Stimulated activated naive B cell treated with anti-CD40 and anti-IgM and Interleukin-4, amounts not matched to agents 10 μg/mL and 1 μg/mL and 100 μg/mL, for 72 hours (primary cell): ENCODE measurements at regions not wholly inside any gene's neighbourhood (a gene's known extent, or its start where the extent isn't known, plus 50 kb on each side); places are given as distances from the start of the nearest gene placed in this dataset.

Source experiments
- ATAC-seq, 2 donors: fragments of 150-1000 bp; cut with Tn5 transposase; replicated peaks; 2 replicates each; pipeline ENCODE4 v1.10.0; 2021; ENCODE audit warnings: moderate library complexity in 1 of 2
- DNase-seq: peaks from one replicate; pipeline ENCODE4 v3.0.0; 2021
- H3K27ac Mint-ChIP-seq: one replicate; pipeline ENCODE4 v1.8.0; 2022; ENCODE audit warnings: mild to moderate bottlenecking, mixed read lengths
- H3K27me3 Mint-ChIP-seq, 2 donors: one replicate each; pipeline ENCODE4 v1.8.0; 2022; ENCODE audit warnings: mixed read lengths in 2 of 2
- H3K36me3 Mint-ChIP-seq, 2 donors: one replicate each; pipeline ENCODE4 v1.8.0; 2022; ENCODE audit warnings: mixed read lengths in 2 of 2, mild to moderate bottlenecking in 1 of 2
- H3K4me1 Mint-ChIP-seq, 2 donors: one replicate each; pipeline ENCODE4 v1.8.0; 2022; ENCODE audit warnings: mixed read lengths in 2 of 2, mild to moderate bottlenecking in 1 of 2
- H3K4me3 Mint-ChIP-seq, 2 donors: one replicate each; pipeline ENCODE4 v1.8.0; 2022; ENCODE audit warnings: mild to moderate bottlenecking in 2 of 2, mixed read lengths in 2 of 2, moderate library complexity in 1 of 2
- H3K9me3 Mint-ChIP-seq, 2 donors: one replicate each; pipeline ENCODE4 v1.8.0; 2022; ENCODE audit warnings: mixed read lengths in 2 of 2, mild to moderate bottlenecking in 1 of 2

GRCh38 chr3:154795582-154795981 is 284.5 kb upstream of the MME start:
- no peaks in the 10 kb centered on the region for H3K27me3 Mint-ChIP-seq
- DNase-seq, result no peak
- H3K27ac Mint-ChIP-seq, result no peak overlapping the region
- H3K9me3 Mint-ChIP-seq, result no peaks in the 10 kb centered on the region
- peaks cover 3 to 7% of the 10 kb centered on the region in 2 donors for H3K4me1 Mint-ChIP-seq
- H3K4me3 Mint-ChIP-seq, result no peak overlapping the region
- H3K36me3 Mint-ChIP-seq, result no peaks in the 10 kb centered on the region
- no peak for ATAC-seq

GRCh38 chr3:154794814-154795445 is 285.2 kb upstream of the MME start:
- Mint-ChIP-seq H3K27me3 (no peaks in the 10 kb centered on the region), H3K27ac (no peak overlapping the region)
- DNase-seq, result no peak

GRCh38 chr3:154794391-154794790 is 285.7 kb upstream of the MME start:
- Mint-ChIP-seq H3K27ac (no peak overlapping the region), H3K4me1 (peaks cover 3 to 7% of the 10 kb centered on the region in 2 donors), H3K4me3 (no peak overlapping the region), H3K36me3 (no peaks in the 10 kb centered on the region), H3K9me3 (no peaks in the 10 kb centered on the region), H3K27me3 (no peaks in the 10 kb centered on the region)
- no peak for ATAC-seq
- DNase-seq, result no peak

More at GRCh38 chr3:154794814-154795445, 285.2 kb upstream of the MME start:
- Mint-ChIP-seq H3K4me1 (peaks cover 3 to 7% of the 10 kb centered on the region in 2 donors), H3K36me3 (no peaks in the 10 kb centered on the region), H3K4me3 (no peak overlapping the region), H3K9me3 (no peaks in the 10 kb centered on the region)
- no peak for ATAC-seq

- DNase-seq (no peak), ATAC-seq (no peak)
- no peaks in the 10 kb centered on the region for H3K27me3 Mint-ChIP-seq
- no peak overlapping the region for H3K27ac Mint-ChIP-seq
- H3K9me3 Mint-ChIP-seq, result no peaks in the 10 kb centered on the region
- H3K4me3 Mint-ChIP-seq, result no peak overlapping the region
- H3K4me1 Mint-ChIP-seq, result peaks cover 3 to 7% of the 10 kb centered on the region in 2 donors
- H3K36me3 Mint-ChIP-seq, result no peaks in the 10 kb centered on the region
These were observed 287.3 kb upstream of the MME start for GRCh38 chr3:154792828-154793227.

- Mint-ChIP-seq H3K4me3 (no peak overlapping the region), H3K36me3 (no peaks in the 10 kb centered on the region), H3K4me1 (peaks cover 3 to 7% of the 10 kb centered on the region in 2 donors), H3K27me3 (no peaks in the 10 kb centered on the region), H3K9me3 (no peaks in the 10 kb centered on the region), H3K27ac (no peak overlapping the region)
- ATAC-seq (no peak), DNase-seq (no peak)
These were observed 288.5 kb upstream of the MME start for GRCh38 chr3:154791611-154792010.

GRCh38 chr3:154786724-154787123 is 293.4 kb upstream of the MME start:
- no peak for DNase-seq
- Mint-ChIP-seq H3K27ac (no peak overlapping the region), H3K27me3 (no peaks in the 10 kb centered on the region), H3K9me3 (no peaks in the 10 kb centered on the region), H3K4me3 (no peak overlapping the region), H3K4me1 (no peaks in the 10 kb centered on the region), H3K36me3 (no peaks in the 10 kb centered on the region)
- no peak for ATAC-seq

- Mint-ChIP-seq H3K27ac (no peak overlapping the region), H3K4me1 (no peaks in the 10 kb centered on the region), H3K4me3 (no peak overlapping the region), H3K27me3 (no peaks in the 10 kb centered on the region), H3K36me3 (no peaks in the 10 kb centered on the region), H3K9me3 (no peaks in the 10 kb centered on the region)
- DNase-seq, result no peak
- ATAC-seq, result no peak
These were observed 296.6 kb upstream of the MME start for GRCh38 chr3:154783521-154783931.

GRCh38 chr3:154783061-154783460 is 297.1 kb upstream of the MME start:
- H3K4me1 Mint-ChIP-seq, result no peaks in the 10 kb centered on the region
- DNase-seq (no peak), ATAC-seq (no peak)
- no peaks in the 10 kb centered on the region for H3K36me3 Mint-ChIP-seq
- no peaks in the 10 kb centered on the region for H3K9me3 Mint-ChIP-seq
- H3K27me3 Mint-ChIP-seq, result no peaks in the 10 kb centered on the region
- no peak overlapping the region for H3K4me3 Mint-ChIP-seq
- no peak overlapping the region for H3K27ac Mint-ChIP-seq

- H3K36me3 Mint-ChIP-seq, result no peaks in the 10 kb centered on the region
- H3K4me1 Mint-ChIP-seq, result no peaks in the 10 kb centered on the region
- H3K9me3 Mint-ChIP-seq, result no peaks in the 10 kb centered on the region
- H3K4me3 Mint-ChIP-seq, result no peak overlapping the region
- no peak overlapping the region for H3K27ac Mint-ChIP-seq
- ATAC-seq (no peak), DNase-seq (no peak)
- H3K27me3 Mint-ChIP-seq, result no peaks in the 10 kb centered on the region
These were observed 298.0 kb upstream of the MME start for GRCh38 chr3:154782151-154782550.

GRCh38 chr3:154781595-154781994 is 298.5 kb upstream of the MME start:
- Mint-ChIP-seq H3K27ac (no peak overlapping the region), H3K4me3 (no peak overlapping the region), H3K27me3 (no peaks in the 10 kb centered on the region), H3K9me3 (no peaks in the 10 kb centered on the region), H3K4me1 (no peaks in the 10 kb centered on the region), H3K36me3 (no peaks in the 10 kb centered on the region)
- ATAC-seq (no peak), DNase-seq (no peak)

- Mint-ChIP-seq H3K9me3 (no peaks in the 10 kb centered on the region), H3K27ac (no peak overlapping the region)
- ATAC-seq, result no peak
These were observed 299.9 kb upstream of the MME start for GRCh38 chr3:154780263-154780662.

GRCh38 chr3:154779571-154779970 is 300.5 kb upstream of the MME start:
- H3K27ac Mint-ChIP-seq, result no peak overlapping the region
- DNase-seq (no peak), ATAC-seq (no peak)
- no peaks in the 10 kb centered on the region for H3K4me1 Mint-ChIP-seq
- no peaks in the 10 kb centered on the region for H3K9me3 Mint-ChIP-seq
- H3K36me3 Mint-ChIP-seq, result no peaks in the 10 kb centered on the region
- H3K27me3 Mint-ChIP-seq, result peaks cover 0 to 3% of the 10 kb centered on the region in 2 donors
- H3K4me3 Mint-ChIP-seq, result no peak overlapping the region

More at GRCh38 chr3:154780263-154780662, 299.9 kb upstream of the MME start:
- H3K4me3 Mint-ChIP-seq, result no peak overlapping the region
- peaks cover 0 to 3% of the 10 kb centered on the region in 2 donors for H3K27me3 Mint-ChIP-seq
- no peak for DNase-seq
- no peaks in the 10 kb centered on the region for H3K36me3 Mint-ChIP-seq
- H3K4me1 Mint-ChIP-seq, result no peaks in the 10 kb centered on the region

GRCh38 chr3:154778057-154778456 is 302.1 kb upstream of the MME start:
- Mint-ChIP-seq H3K4me3 (no peak overlapping the region), H3K27ac (no peak overlapping the region), H3K4me1 (no peaks in the 10 kb centered on the region), H3K27me3 (peaks cover 0 to 3% of the 10 kb centered on the region in 2 donors), H3K9me3 (no peaks in the 10 kb centered on the region), H3K36me3 (no peaks in the 10 kb centered on the region)
- DNase-seq (no peak), ATAC-seq (no peak)

GRCh38 chr3:154776549-154777225 is 303.4 kb upstream of the MME start:
- H3K27ac Mint-ChIP-seq, result no peak overlapping the region
- no peaks in the 10 kb centered on the region for H3K36me3 Mint-ChIP-seq

GRCh38 chr3:154775821-154776548 is 304.1 kb upstream of the MME start:
- no peaks in the 10 kb centered on the region for H3K9me3 Mint-ChIP-seq
- no peak for ATAC-seq

More at GRCh38 chr3:154776549-154777225, 303.4 kb upstream of the MME start:
- no peak for DNase-seq
- no peaks in the 10 kb centered on the region for H3K9me3 Mint-ChIP-seq
- ATAC-seq, result no peak
- peaks cover 0 to 3% of the 10 kb centered on the region in 2 donors for H3K27me3 Mint-ChIP-seq
- H3K4me1 Mint-ChIP-seq, result no peaks in the 10 kb centered on the region
- no peak overlapping the region for H3K4me3 Mint-ChIP-seq

More at GRCh38 chr3:154775821-154776548, 304.1 kb upstream of the MME start:
- Mint-ChIP-seq H3K27ac (no peak overlapping the region), H3K4me3 (no peak overlapping the region), H3K4me1 (no peaks in the 10 kb centered on the region), H3K36me3 (no peaks in the 10 kb centered on the region), H3K27me3 (peaks cover 0 to 3% of the 10 kb centered on the region in 2 donors)
- DNase-seq, result no peak
